Breast epithelium (tissue), 4 donors: ENCODE measurements at regions not wholly inside any gene's neighbourhood (a gene's known extent, or its start where the extent isn't known, plus 50 kb on each side); places are given as distances from the start of the nearest gene placed in this dataset.
"Not testable (repeated sequence)": the region's sequence is repeated elsewhere in the genome, so short reads cannot be mapped to it uniquely, and the experiment has no call there.

Experiments
- DNase-seq, 2 donors: peaks; one replicate each; pipeline ENCODE4 v3.0.0-alpha.2; 2019; ENCODE audit warnings: low spot score in 2 of 2
- H3K27ac ChIP-seq, 2 donors: fragments of 200-600 bp; sonication (generic) in 1 of 2; one replicate each; pipeline ENCODE4 v1.5.1; 2016 to 2019; ENCODE audit warnings: mild to moderate bottlenecking in 1 of 2
- H3K27me3 ChIP-seq, 2 donors: fragments of 200-600 bp; sonication (generic) in 1 of 2; one replicate each; pipeline versions ENCODE4 v1.5.1 to v1.6.0; 2017 to 2019; ENCODE audit warnings: control low read depth in 1 of 2, mild to moderate bottlenecking in 1 of 2
- H3K36me3 ChIP-seq: fragments of 200-600 bp; one replicate; pipeline ENCODE4 v1.5.1; 2019
- H3K4me1 ChIP-seq, 2 donors: fragments of 200-600 bp; sonication (generic); one replicate each; pipeline ENCODE4 v1.5.1; 2016 to 2019; ENCODE audit warnings: control low read depth in 1 of 2
- H3K4me3 ChIP-seq, 3 donors: fragments of 200-600 bp; sonication (generic); 1 replicate in 2 of 3; 2 replicates in 1 of 3; pipeline ENCODE4 v1.5.1; 2016 to 2019; ENCODE audit warnings: mild to moderate bottlenecking in 3 of 3, moderate library complexity in 2 of 3
- H3K9me3 ChIP-seq, 2 donors: fragments of 200-600 bp; sonication (generic) in 1 of 2; one replicate each; pipeline ENCODE4 v1.5.1; 2016 to 2019; ENCODE audit warnings: control low read depth in 1 of 2
- CTCF ChIP-seq, 3 donors: fragments of 450-650 bp; IDR thresholded peaks; one replicate each; pipeline ENCODE4 v1.5.1; 2016 to 2017; ENCODE audit warnings: antibody characterized with exemption in 3 of 3, mild to moderate bottlenecking in 3 of 3, moderate library complexity in 3 of 3
- POLR2A ChIP-seq: fragments of 450-650 bp; IDR thresholded peaks from one replicate; pipeline ENCODE4 v1.6.1; 2016; ENCODE audit warnings: antibody characterized with exemption, mild to moderate bottlenecking, moderate library complexity
- POLR2AphosphoS5 ChIP-seq, 3 donors: sonication (generic); formaldehyde crosslinking; IDR thresholded peaks; one replicate each; pipeline ENCODE4 v1.6.1; 2017; ENCODE audit warnings: antibody characterized with exemption in 3 of 3
- intact Hi-C: fragments of 100-400 bp; cut with DNase I; formaldehyde crosslinking; loops from one replicate; pipeline ENCODE4 v1.15.1; 2023; ENCODE audit warnings: low total_unique reads

DNA sequence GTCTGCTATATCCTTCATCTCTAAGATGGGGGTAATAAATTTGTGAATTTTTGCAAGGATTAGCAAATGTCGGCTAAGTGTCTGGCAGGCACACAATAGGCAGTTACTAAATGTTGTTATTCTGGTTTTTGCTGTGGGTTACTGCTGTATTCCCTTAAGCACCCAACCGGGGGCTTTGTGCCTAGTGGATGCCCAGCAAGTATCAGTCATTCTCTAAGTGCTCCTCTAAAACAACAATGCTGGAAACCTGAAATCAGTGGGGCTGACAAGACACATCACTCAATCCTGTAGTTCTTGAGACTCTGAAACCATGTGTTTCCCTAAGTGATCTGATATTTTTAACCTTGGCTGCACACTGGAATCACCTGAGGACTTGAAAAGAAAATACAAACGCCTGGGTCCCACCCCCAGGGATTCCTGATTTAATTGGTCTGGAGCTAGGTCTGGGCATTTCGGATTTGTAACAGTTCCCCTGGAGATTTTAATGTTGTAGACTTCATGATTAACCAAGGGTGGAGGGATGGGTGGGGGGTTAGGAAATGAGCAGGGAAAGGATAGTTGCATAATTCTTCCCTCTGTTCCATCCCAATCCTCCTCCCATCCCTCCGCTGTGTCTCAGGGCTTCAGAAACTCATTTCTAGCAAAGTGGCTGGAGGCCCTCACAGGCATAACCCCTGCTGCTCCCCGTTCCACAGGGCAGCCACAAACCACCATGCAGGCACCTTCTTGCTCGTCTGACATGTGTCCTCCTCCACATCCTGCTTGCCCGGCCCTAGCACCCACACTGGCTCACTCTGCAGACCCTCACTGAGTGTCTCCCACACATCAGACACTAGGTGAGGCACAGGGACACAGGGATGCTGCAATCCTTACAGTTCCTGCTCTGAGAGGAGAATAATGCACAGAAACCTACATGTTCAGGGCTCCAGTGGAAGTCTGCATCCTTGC is 61.7 kb upstream of the LYRM9 start:
- Histone ChIP-seq H3K4me1 (no peaks in the 10 kb centered on the region), H3K4me3 (no peak overlapping the region), H3K27me3 (peaks cover 0 to 4% of the 10 kb centered on the region in 2 donors), H3K36me3 (no peaks in the 10 kb centered on the region), H3K9me3 (no peaks in the 10 kb centered on the region), H3K27ac (no peak overlapping the region)
- no peak for DNase-seq
- TF ChIP-seq POLR2A (no peak), CTCF (IDR thresholded peaks at IDR 0.05) (no peak), POLR2AphosphoS5 (IDR thresholded peaks at IDR 0.05) (no peak)
- intact Hi-C loops, result no loop called here

DNA sequence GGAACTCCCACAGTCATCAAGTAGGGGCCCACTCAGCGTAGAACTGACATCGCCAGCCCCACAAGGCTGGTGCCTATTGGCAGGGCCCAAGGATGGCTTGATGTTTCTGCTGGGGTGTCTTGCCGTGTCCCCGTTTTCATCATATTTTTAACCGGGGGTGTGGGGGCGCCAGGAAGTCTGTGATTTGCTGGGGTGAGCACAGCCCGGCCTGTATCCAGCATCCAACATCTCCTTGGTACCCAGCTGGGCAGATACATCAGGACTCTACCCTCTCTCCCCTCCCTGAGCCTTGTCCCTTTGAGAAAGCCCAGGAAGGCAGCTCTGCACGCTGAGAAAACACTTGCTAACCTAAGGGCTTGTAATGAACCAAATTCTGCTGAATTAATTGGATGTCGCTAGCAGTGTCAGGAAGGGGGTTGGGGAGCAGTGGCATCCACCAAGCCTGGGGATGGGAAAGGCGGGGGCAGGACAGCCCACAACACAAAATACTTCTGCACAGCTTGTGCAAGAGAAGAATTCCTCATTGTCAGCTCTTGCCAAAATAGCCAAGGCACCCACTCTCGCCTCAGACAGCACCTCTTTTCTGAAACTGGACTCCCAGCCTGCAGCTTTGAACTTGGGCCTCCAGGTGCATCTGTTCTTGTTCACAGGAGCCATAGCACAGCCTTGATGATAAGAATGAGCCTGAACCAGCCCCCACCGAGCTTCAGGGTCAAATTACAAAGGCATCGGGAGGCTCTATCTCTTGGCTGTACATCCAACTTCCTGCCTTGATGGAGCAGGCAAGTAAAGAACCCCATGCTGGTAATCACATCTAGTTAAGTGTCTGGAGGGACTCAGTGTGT is 63.7 kb upstream of the LYRM9 start:
- TF ChIP-seq POLR2A (no peak), POLR2AphosphoS5 (IDR thresholded peaks at IDR 0.05) (no peak), CTCF (IDR thresholded peaks at IDR 0.05) (no peak)
- Histone ChIP-seq H3K27me3 (peaks cover 0 to 4% of the 10 kb centered on the region in 2 donors), H3K36me3 (no peaks in the 10 kb centered on the region), H3K4me3 (no peak overlapping the region), H3K9me3 (no peaks in the 10 kb centered on the region), H3K27ac (peak overlapping the region in 1 of 2 donors; percentile 13), H3K4me1 (no peaks in the 10 kb centered on the region)
- intact Hi-C loops, result no loop called here
- peak in 1 of 2 donors; percentile 57 for DNase-seq

GRCh38 chr17:27957446-27957793 is 64.3 kb upstream of the LYRM9 start:
- DNase-seq, H3K4me1 ChIP-seq, intact Hi-C loops: not testable (repeated sequence)

GRCh38 chr17:27958708-27959381 is 65.7 kb upstream of the LYRM9 start:
- Histone ChIP-seq H3K36me3 (no peaks in the 10 kb centered on the region), H3K4me1 (no peaks in the 10 kb centered on the region), H3K27ac (no peak overlapping the region), H3K27me3 (no peaks in the 10 kb centered on the region), H3K9me3 (no peaks in the 10 kb centered on the region), H3K4me3 (no peak overlapping the region)
- TF ChIP-seq POLR2AphosphoS5 (IDR thresholded peaks at IDR 0.05) (no peak), POLR2A (no peak), CTCF (IDR thresholded peaks at IDR 0.05) (no peak)
- no peak for DNase-seq
- intact Hi-C loops, result no loop called here

More at GRCh38 chr17:27957446-27957793, 64.3 kb upstream of the LYRM9 start:
- not testable (repeated sequence) for H3K9me3 ChIP-seq, H3K36me3 ChIP-seq, H3K27me3 ChIP-seq, H3K4me3 ChIP-seq, H3K27ac ChIP-seq

DNA sequence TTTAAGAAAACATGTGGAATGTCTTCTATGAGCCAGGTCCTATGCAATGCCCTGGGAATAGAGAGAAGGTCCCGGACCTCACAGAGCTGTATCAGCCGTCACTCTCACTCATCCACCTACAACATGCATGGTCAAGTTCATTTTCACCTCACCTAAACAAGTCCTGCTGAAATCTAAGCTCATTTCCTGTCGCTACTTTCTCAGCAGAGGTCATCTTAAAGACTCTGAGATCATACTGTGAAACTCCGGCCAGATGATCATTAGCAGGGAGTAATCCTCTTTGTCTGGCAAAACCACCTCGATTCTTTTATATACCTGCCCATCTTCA is 66.2 kb upstream of the LYRM9 start:
- intact Hi-C loops, result no loop called here
- Histone ChIP-seq H3K36me3 (no peaks in the 10 kb centered on the region), H3K4me1 (no peaks in the 10 kb centered on the region), H3K4me3 (no peak overlapping the region), H3K27me3 (no peaks in the 10 kb centered on the region), H3K27ac (no peak overlapping the region), H3K9me3 (no peaks in the 10 kb centered on the region)
- no peak for DNase-seq
- TF ChIP-seq POLR2A (no peak), CTCF (IDR thresholded peaks at IDR 0.05) (no peak), POLR2AphosphoS5 (IDR thresholded peaks at IDR 0.05) (no peak)
